T-helper 2 cell treated with Interferon-gamma antibody and Interleukin-4, amounts not matched to agents 5 μg/mL and 100 μg/mL, for 36 hours (primary cell): ENCODE measurements at regions not wholly inside any gene's neighbourhood (a gene's known extent, or its start where the extent isn't known, plus 50 kb on each side); places are given as distances from the start of the nearest gene placed in this dataset.

Source experiments
- DNase-seq: peaks from one replicate; pipeline ENCODE4 v3.0.0; 2021; ENCODE audit warnings: low spot score
- H3K27ac Mint-ChIP-seq: one replicate; pipeline ENCODE4 v1.8.0; 2021; ENCODE audit warnings: mild to moderate bottlenecking, mixed read lengths
- H3K27me3 Mint-ChIP-seq: one replicate; pipeline ENCODE4 v1.8.0; 2021; ENCODE audit warnings: low read depth, mixed read lengths
- H3K36me3 Mint-ChIP-seq: one replicate; pipeline ENCODE4 v1.8.0; 2021; ENCODE audit warnings: low read depth, mixed read lengths
- H3K4me1 Mint-ChIP-seq: one replicate; pipeline ENCODE4 v1.8.0; 2021; ENCODE audit warnings: low read depth, mixed read lengths
- H3K4me3 Mint-ChIP-seq: one replicate; pipeline ENCODE4 v1.8.0; 2022; ENCODE audit warnings: mild to moderate bottlenecking, moderate library complexity, mixed read lengths
- H3K9me3 Mint-ChIP-seq: one replicate; pipeline ENCODE4 v1.8.0; 2021; ENCODE audit warnings: mixed read lengths

DNA sequence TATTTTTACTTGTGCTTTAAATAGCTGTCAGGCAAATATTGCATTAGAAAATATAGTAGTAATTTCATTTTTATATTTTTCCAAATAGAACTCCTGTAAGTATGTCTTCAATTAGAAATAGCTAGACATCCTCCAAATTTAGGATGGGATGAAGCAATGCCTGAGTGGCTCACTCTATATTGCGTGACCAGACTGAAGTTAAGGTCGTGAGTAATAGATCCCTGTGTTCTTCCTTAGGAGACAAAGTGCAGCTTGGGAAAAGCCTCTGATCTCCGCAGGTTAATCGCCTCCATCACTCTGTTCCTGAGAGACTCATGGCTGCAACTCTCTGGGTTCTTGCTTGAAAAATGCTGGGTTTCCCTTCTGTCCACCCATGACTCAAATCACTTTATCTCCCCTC, 484.8 kb upstream of the ANKRD30A start:
- H3K36me3 Mint-ChIP-seq, result no peaks in the 10 kb centered on the region
- H3K27me3 Mint-ChIP-seq, result no peaks in the 10 kb centered on the region
- H3K27ac Mint-ChIP-seq, result no peak overlapping the region
- DNase-seq, result no peak
- H3K9me3 Mint-ChIP-seq, result peaks cover 28% of the 10 kb centered on the region
- no peak overlapping the region for H3K4me3 Mint-ChIP-seq
- H3K4me1 Mint-ChIP-seq, result no peaks in the 10 kb centered on the region

DNA sequence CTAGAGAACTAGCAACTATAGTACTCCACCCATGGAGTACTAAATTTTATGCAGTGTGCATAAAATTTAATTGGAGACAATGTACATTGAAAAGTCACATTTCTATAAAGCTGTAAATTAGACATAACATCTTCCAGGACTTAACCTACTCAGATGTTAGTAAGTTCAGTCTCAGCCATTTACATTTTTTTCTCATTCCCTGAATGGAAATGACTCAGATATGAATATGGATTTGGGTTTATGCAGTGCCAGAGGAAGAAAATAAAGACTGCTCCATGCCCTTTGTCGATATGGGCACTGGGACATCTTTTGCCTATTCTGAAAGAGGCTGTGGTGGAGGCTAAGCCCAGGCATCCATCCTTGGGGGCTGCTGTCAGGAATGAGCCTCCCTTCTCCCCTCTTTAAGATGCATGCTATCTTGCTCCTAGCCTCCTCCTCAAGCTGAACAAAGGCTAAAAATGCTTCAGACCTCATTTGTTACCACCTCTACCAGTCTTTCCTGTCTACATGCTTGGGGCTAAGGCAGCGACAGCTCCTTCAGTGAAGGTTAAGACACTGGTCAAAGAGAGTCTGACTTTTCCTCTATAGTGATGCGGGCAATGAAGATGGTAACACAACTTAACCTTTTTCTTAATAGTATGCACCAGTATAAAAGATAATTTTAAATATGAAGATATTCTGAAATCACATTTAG, 486.8 kb upstream of the ANKRD30A start:
- no peak overlapping the region for H3K27ac Mint-ChIP-seq
- H3K27me3 Mint-ChIP-seq, result no peaks in the 10 kb centered on the region
- DNase-seq, result no peak
- H3K9me3 Mint-ChIP-seq, result peaks cover 33% of the 10 kb centered on the region
- no peak overlapping the region for H3K4me3 Mint-ChIP-seq
- no peaks in the 10 kb centered on the region for H3K36me3 Mint-ChIP-seq
- no peaks in the 10 kb centered on the region for H3K4me1 Mint-ChIP-seq

DNA sequence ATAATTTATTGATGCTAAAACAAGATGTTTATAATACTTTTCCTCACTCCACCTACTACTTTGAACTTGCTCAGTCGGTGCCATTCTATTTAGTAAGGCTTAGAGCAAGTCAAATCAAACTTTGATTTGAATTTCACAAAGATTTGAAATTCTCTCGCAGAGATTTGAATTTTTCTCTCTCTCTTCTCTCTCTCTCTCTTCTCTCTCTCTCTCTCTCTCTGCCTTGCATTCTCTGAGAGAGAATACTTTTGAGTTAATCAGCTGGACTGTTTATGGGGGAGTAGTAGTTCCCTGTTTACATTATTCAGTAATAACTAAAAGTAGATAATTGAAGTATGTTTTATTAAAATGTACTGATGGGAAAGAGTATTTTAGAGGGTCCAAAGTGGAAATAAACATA, 488.5 kb upstream of the ANKRD30A start:
- Mint-ChIP-seq H3K4me3 (no peak overlapping the region), H3K27ac (no peak overlapping the region), H3K27me3 (no peaks in the 10 kb centered on the region), H3K9me3 (peaks cover 37% of the 10 kb centered on the region), H3K36me3 (no peaks in the 10 kb centered on the region), H3K4me1 (no peaks in the 10 kb centered on the region)
- DNase-seq, result no peak

DNA sequence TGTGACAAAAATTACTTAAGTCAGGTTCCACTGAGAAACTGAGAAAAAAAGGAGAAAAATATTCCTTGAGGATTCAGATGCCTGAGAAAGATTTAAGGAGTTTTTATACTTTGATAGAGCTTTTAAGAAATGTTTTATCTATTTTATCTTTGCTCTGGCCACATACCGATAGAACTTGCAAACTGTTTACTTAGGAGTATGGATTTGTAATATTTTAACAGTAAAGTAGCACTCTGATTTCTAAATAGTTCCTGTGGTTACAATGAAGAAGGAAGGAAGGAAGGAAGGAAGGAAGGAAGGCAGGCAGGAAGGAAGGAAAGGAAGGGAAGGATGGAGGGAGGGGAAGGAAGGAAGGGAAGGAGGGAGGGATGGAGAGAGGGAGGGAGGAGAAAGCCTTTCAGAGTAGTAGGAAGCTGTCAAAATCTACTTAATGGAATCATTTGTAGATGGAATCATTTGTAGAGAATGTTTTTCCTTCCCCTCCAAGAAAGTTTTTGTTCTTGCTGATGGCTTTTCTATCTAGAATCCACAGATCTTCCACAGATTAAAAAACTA, 489.0 kb upstream of the ANKRD30A start:
- Mint-ChIP-seq H3K36me3 (no peaks in the 10 kb centered on the region), H3K4me3 (no peak overlapping the region), H3K27ac (no peak overlapping the region)

GRCh38 chr10:36634916-36635315, 490.5 kb upstream of the ANKRD30A start:
- no peaks in the 10 kb centered on the region for H3K36me3 Mint-ChIP-seq
- peaks cover 41% of the 10 kb centered on the region for H3K9me3 Mint-ChIP-seq
- H3K4me3 Mint-ChIP-seq, result no peak overlapping the region
- no peak overlapping the region for H3K27ac Mint-ChIP-seq
- no peaks in the 10 kb centered on the region for H3K27me3 Mint-ChIP-seq
- no peaks in the 10 kb centered on the region for H3K4me1 Mint-ChIP-seq
- no peak for DNase-seq

More for the DNA sequence above, 489.0 kb upstream of the ANKRD30A start:
- H3K27me3 Mint-ChIP-seq, result no peaks in the 10 kb centered on the region
- H3K9me3 Mint-ChIP-seq, result peaks cover 35% of the 10 kb centered on the region
- no peaks in the 10 kb centered on the region for H3K4me1 Mint-ChIP-seq
- DNase-seq, result no peak

DNA sequence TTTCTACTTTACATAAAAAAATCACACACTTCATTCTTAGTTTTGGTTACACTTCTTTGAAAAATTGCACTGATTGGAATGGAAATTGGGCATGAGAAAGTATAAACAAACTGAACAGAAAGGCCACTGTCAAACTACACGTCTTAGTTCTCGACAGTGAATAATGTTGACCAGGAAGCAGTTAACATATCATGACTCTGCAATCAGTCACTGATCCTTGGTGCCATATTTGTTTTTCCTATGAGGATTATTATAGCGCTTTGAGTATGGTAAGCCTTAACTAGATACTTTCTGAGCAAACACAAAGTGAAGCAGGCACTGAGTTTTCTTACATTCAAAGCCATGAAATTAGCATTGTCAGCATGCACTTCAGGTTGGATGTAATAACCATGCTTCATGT, 495.1 kb upstream of the ANKRD30A start:
- Mint-ChIP-seq H3K4me1 (no peaks in the 10 kb centered on the region), H3K27me3 (no peaks in the 10 kb centered on the region), H3K9me3 (peaks cover 36% of the 10 kb centered on the region), H3K27ac (no peak overlapping the region), H3K4me3 (no peak overlapping the region), H3K36me3 (no peaks in the 10 kb centered on the region)
- DNase-seq, result no peak

DNA sequence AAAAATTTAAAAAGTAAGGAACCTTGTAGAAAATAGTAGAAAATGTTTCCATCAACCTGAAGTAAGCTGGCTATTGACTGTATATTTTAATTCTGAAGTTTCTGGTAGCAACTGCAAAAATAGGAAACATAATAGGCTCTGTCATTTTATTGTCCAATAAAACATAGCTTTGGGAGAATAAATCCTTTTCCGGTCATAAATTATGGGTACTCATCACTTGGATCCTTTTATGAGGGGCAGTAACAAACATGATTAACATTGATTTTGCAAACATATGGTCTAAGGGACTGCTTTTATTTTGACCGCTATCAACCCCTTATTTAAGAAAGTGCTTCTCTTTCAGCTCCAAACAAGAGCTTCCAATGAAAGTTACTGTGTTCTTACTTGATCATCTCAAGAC, 495.9 kb upstream of the ANKRD30A start:
- DNase-seq, result no peak
- Mint-ChIP-seq H3K36me3 (no peaks in the 10 kb centered on the region), H3K27me3 (no peaks in the 10 kb centered on the region), H3K4me3 (no peak overlapping the region), H3K9me3 (peaks cover 40% of the 10 kb centered on the region), H3K27ac (no peak overlapping the region), H3K4me1 (no peaks in the 10 kb centered on the region)

DNA sequence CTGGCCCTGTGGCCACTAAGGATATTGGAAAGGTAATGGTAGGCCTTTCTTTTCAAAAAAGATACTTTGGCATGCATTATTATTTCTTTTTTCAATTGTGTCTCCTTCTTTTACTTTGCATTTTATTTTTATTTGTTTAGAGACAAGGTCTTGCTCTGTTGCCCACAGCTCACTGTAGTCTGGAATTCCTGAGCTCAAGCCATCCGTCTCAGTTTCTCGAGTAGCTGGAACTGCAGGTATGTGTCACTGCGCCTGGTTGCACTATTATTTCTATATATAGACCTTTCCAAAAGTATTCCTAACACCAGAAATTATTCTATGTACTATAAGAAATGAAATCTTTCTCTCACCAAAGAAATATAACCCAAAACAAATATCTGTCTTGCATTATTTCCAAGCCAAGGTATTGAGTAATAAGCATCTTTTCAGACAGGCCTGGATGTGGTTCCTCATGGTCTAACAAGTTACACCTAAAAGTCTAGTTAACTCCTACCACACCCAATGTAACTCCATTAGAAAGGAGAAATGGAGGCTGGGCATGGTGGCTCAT, 500.8 kb upstream of the ANKRD30A start:
- Mint-ChIP-seq H3K36me3 (no peaks in the 10 kb centered on the region), H3K4me3 (no peak overlapping the region), H3K4me1 (no peaks in the 10 kb centered on the region), H3K27ac (no peak overlapping the region), H3K9me3 (peaks cover 46% of the 10 kb centered on the region), H3K27me3 (no peaks in the 10 kb centered on the region)
- no peak for DNase-seq

GRCh38 chr10:36621346-36621745, 504.1 kb upstream of the ANKRD30A start:
- H3K9me3 Mint-ChIP-seq, result peaks cover 55% of the 10 kb centered on the region
- DNase-seq, result no peak
- H3K27ac Mint-ChIP-seq, result no peak overlapping the region
- no peaks in the 10 kb centered on the region for H3K4me1 Mint-ChIP-seq
- no peaks in the 10 kb centered on the region for H3K27me3 Mint-ChIP-seq
- H3K36me3 Mint-ChIP-seq, result no peaks in the 10 kb centered on the region
- H3K4me3 Mint-ChIP-seq, result no peak overlapping the region

- Mint-ChIP-seq H3K36me3 (no peaks in the 10 kb centered on the region), H3K27ac (no peak overlapping the region), H3K27me3 (no peaks in the 10 kb centered on the region), H3K4me1 (no peaks in the 10 kb centered on the region), H3K9me3 (peaks cover 42% of the 10 kb centered on the region), H3K4me3 (no peak overlapping the region)
- DNase-seq, result no peak
These were observed 513.0 kb upstream of the ANKRD30A start for GRCh38 chr10:36612436-36612835.

GRCh38 chr10:36608866-36609265, 516.5 kb upstream of the ANKRD30A start:
- no peak overlapping the region for H3K27ac Mint-ChIP-seq
- H3K27me3 Mint-ChIP-seq, result no peaks in the 10 kb centered on the region
- H3K4me1 Mint-ChIP-seq, result no peaks in the 10 kb centered on the region
- H3K4me3 Mint-ChIP-seq, result no peak overlapping the region
- H3K36me3 Mint-ChIP-seq, result no peaks in the 10 kb centered on the region
- no peak for DNase-seq
- peaks cover 36% of the 10 kb centered on the region for H3K9me3 Mint-ChIP-seq

GRCh38 chr10:36608251-36608650, 517.1 kb upstream of the ANKRD30A start:
- DNase-seq, result no peak
- H3K9me3 Mint-ChIP-seq, result peaks cover 30% of the 10 kb centered on the region
- H3K27me3 Mint-ChIP-seq, result no peaks in the 10 kb centered on the region
- no peaks in the 10 kb centered on the region for H3K4me1 Mint-ChIP-seq
- H3K4me3 Mint-ChIP-seq, result no peak overlapping the region
- no peaks in the 10 kb centered on the region for H3K36me3 Mint-ChIP-seq
- H3K27ac Mint-ChIP-seq, result no peak overlapping the region

DNA sequence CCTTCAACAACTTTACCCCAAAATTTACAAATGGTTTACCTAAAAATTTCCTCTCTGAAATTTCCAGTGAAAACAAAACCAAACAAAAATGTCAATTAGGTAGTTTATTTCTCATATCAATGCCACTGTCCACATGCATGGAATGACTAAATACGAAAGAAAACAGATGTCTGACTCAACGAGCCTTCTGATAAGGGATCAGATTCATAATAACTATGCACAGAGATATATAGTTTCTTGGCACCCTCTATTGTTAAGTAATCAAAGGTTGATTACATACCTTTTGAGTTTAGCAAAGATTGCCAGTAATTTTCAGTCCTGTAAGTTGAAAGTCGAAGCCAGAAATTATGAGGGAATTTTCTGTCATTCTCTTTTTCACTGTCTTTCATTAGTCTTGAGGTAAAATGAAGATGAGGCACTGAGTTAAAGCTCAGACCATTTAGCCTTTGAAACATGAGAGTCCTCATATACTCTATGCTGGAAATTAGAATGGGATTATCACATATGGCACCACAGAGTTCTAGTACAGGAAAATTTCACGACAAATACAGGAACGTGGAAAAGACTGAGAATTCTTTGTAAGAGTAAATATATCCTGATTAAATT, 519.1 kb upstream of the ANKRD30A start:
- Mint-ChIP-seq H3K36me3 (no peaks in the 10 kb centered on the region), H3K4me3 (no peak overlapping the region), H3K4me1 (no peaks in the 10 kb centered on the region), H3K9me3 (peaks cover 28% of the 10 kb centered on the region), H3K27ac (no peak overlapping the region), H3K27me3 (no peaks in the 10 kb centered on the region)
- no peak for DNase-seq

DNA sequence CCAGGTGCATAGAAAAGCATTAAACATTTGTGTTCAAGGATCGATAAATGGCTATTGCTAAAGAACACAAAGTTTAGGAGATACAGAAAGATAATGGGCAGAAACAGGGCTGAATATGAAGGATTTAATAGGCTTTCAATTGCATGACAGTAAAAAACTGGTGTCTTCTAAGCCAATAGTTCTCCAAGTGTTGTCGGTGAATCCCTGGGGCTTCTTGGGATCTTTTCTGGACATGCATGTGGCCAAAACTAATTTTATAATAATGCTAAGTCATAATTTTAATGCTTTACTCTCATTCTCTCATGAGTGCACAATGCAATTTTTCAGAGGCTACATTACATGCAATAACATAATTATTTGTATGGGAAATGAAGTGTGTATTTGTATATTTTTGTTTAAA, 521.1 kb upstream of the ANKRD30A start:
- Mint-ChIP-seq H3K4me3 (no peak overlapping the region), H3K27ac (no peak overlapping the region), H3K36me3 (no peaks in the 10 kb centered on the region), H3K9me3 (peaks cover 38% of the 10 kb centered on the region), H3K4me1 (no peaks in the 10 kb centered on the region), H3K27me3 (no peaks in the 10 kb centered on the region)
- no peak for DNase-seq
